ENCODE measurements at regions not wholly inside any gene's neighbourhood (a gene's known extent, or its start where the extent isn't known, plus 50 kb on each side); places are given as distances from the start of the nearest gene placed in this dataset.
"Not testable (repeated sequence)": the region's sequence is repeated elsewhere in the genome, so short reads cannot be mapped to it uniquely, and the experiment has no call there.

GRCh38 chr21:6118336-6118735, 4403.0 kb upstream of the TPTE start:
- not testable (repeated sequence) for TF ChIP-seq CTCF (IDR thresholded peaks at IDR 0.05; ENCODE audit: borderline replicate concordance, extremely low read depth, low read length, poor library complexity, severe bottlenecking); EZH2 (IDR thresholded peaks at IDR 0.05; ENCODE audit: borderline replicate concordance, low read depth, low read length, severe bottlenecking)

All from DND-41 (cell line).